ENCODE measurements at regions not wholly inside any gene's neighbourhood (a gene's known extent, or its start where the extent isn't known, plus 50 kb on each side); places are given as distances from the start of the nearest gene placed in this dataset.

DNA sequence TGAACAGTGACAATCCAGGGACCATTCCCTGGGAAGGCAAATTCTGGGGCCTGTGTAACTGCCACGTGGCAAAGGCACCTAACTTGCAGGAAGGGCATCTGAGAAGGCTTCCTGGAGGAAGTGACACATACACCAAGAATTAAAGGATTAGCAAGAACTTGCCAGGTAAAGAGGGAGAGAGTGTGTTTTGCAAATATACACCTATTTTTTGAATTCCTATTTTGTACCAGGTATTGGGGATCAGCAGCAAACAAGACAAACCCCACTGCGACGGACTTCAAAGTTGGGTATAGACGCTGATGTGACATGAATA is 206.5 kb upstream of the ZMIZ1 start:
- DNase-seq (ENCODE audit: extremely low read depth, low read depth), result no peak
- TF ChIP-seq, protein P1, sequence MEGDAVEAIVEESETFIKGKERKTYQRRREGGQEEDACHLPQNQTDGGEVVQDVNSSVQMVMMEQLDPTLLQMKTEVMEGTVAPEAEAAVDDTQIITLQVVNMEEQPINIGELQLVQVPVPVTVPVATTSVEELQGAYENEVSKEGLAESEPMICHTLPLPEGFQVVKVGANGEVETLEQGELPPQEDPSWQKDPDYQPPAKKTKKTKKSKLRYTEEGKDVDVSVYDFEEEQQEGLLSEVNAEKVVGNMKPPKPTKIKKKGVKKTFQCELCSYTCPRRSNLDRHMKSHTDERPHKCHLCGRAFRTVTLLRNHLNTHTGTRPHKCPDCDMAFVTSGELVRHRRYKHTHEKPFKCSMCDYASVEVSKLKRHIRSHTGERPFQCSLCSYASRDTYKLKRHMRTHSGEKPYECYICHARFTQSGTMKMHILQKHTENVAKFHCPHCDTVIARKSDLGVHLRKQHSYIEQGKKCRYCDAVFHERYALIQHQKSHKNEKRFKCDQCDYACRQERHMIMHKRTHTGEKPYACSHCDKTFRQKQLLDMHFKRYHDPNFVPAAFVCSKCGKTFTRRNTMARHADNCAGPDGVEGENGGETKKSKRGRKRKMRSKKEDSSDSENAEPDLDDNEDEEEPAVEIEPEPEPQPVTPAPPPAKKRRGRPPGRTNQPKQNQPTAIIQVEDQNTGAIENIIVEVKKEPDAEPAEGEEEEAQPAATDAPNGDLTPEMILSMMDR (IDR thresholded peaks at IDR 0.05; ENCODE audit: low read depth, low read length, missing control alignments), result no peak
- H3K4me3 ChIP-seq (replicated peaks; ENCODE audit: low read depth, low read length), result no peak overlapping the region

DNA sequence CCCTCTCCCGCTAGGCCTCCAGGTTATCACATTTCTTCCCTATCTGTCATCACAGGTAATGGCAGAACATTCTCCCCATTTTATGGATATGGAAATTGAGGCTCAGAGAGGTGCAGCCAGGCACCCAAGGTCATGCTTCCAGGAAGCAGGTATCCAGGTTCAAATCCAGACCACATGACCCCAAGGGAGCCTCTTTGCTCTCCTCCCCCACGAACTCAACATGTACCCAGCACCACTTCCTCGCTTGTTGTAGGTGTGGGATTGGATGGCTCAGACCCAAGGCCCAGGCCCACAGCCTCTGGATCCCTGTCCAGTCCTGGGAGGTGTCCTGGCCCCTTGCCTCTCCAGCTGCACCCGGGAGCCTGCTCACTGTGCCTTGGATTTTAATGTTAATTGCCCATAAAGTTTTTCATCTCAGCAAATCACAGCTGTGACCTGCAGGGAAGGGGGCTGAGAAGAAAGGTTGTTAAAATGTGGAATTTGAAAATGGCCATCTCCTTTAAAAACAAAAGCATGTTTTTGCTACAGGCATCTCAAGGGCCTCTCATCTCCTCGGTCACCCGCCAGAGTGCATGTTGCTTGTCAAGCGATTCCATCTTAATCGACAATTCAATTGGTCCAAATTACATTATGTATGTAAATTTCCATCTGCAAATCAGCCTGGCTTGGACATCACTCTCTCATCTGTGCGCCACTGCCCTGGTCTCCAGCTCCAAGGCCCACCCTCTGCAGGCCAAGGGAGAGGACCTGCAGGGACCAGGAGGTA is 205.4 kb upstream of the ZMIZ1 start:
- DNase-seq (ENCODE audit: extremely low read depth, low read depth), result no peak
- TF ChIP-seq, protein P1 (IDR thresholded peaks at IDR 0.05; ENCODE audit: low read depth, low read length, missing control alignments), result no peak
- no peak overlapping the region for H3K4me3 ChIP-seq (replicated peaks; ENCODE audit: low read depth, low read length)

- no peak for DNase-seq (ENCODE audit: extremely low read depth, low read depth)
- TF ChIP-seq, protein P1 (IDR thresholded peaks at IDR 0.05; ENCODE audit: low read depth, low read length, missing control alignments), result no peak
- no peak overlapping the region for H3K4me3 ChIP-seq (replicated peaks; ENCODE audit: low read depth, low read length)
Observed at GRCh38 chr10:78863906-78864239, 204.9 kb upstream of the ZMIZ1 start.

- TF ChIP-seq, protein P1 (IDR thresholded peaks at IDR 0.05; ENCODE audit: low read depth, low read length, missing control alignments), result no peak
- H3K4me3 ChIP-seq (replicated peaks; ENCODE audit: low read depth, low read length), result no peak overlapping the region
- DNase-seq (ENCODE audit: extremely low read depth, low read depth), result no peak
Observed at GRCh38 chr10:78864761-78865537, 203.8 kb upstream of the ZMIZ1 start.

DNA sequence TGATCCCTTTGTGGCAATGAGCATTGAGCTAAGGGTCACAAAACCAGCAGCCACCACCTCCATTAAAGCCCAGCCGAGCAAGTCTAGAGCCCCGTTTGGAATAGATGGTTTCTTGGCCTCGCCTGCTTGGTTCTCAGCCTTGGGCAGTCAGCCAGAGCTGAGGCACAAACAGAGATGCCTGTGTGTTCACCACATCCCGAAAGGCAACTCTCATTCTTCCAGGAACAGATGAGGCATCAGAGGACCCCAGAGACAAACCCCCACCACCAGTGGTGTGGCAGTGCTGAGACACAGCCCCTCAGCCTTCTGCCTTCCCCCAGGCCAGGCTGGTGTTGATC is 203.3 kb upstream of the ZMIZ1 start:
- TF ChIP-seq, protein P1 (IDR thresholded peaks at IDR 0.05; ENCODE audit: low read depth, low read length, missing control alignments), result no peak
- no peak for DNase-seq (ENCODE audit: extremely low read depth, low read depth)
- H3K4me3 ChIP-seq (replicated peaks; ENCODE audit: low read depth, low read length), result no peak overlapping the region

DNA sequence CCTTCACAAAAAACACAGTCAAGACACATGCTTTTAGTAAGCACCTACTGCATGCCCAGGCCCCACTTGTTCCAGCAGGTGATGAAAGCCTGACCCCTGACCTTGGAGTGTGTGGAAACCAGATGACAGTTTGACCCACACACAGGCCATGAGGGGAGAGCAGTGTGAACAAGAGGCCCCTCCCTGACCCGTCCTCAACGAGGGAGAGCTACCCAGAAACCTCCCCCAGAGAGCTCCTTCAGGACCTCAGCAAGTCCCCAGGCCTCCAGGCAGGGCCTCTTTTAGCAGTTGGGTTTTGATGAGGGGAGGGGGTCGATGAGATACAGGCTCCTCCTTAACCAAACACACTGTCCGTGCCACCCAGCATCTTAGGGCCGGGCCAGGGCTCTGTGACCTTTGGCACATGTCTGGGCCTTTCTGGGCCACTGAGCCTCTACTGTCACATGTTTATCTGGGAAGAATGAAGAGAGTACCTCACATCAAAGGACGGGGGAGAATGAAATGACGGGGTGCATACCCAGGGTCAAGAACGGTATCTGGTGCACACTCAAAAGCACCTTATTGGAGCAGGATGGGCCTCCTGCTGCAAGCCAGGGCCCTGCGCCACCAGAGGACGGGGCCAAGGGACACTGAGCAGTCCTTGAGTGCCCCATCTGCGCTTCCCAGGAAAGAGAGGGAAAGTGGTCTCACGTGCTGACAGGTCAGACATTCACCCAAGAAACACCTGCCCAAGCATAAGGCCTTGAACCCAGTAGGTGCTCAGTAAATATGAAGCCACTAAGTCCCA is 202.6 kb upstream of the ZMIZ1 start:
- H3K4me3 ChIP-seq (replicated peaks; ENCODE audit: low read depth, low read length), result no peak overlapping the region
- TF ChIP-seq, protein P1 (IDR thresholded peaks at IDR 0.05; ENCODE audit: low read depth, low read length, missing control alignments), result no peak
- DNase-seq (ENCODE audit: extremely low read depth, low read depth), result no peak
